GM12873 (cell line): ENCODE measurements at regions not wholly inside any gene's neighbourhood (a gene's known extent, or its start where the extent isn't known, plus 50 kb on each side); places are given as distances from the start of the nearest gene placed in this dataset.

Source experiments
- CTCF ChIP-seq: IDR thresholded peaks from 2 replicates; pipeline ENCODE4 v1.5.1; 2012; ENCODE audit warnings: low read depth, mild to moderate bottlenecking, moderate library complexity, low read length, control low read depth; ENCODE audit not compliant: insufficient read depth; ENCODE audit errors: missing control alignments

- TF ChIP-seq CTCF: no peak
These were observed 128.4 kb upstream of the IGF1R start for GRCh38 chr15:98519767-98520550.

GRCh38 chr15:98522127-98522526 lies 126.2 kb upstream of the IGF1R start:
- no peak for TF ChIP-seq CTCF

- no peak for TF ChIP-seq CTCF
These were observed 124.3 kb upstream of the IGF1R start for GRCh38 chr15:98523912-98524662.

- no peak for TF ChIP-seq CTCF
These were observed 123.3 kb upstream of the IGF1R start for GRCh38 chr15:98524838-98525660.

- no peak for TF ChIP-seq CTCF
These were observed 122.7 kb upstream of the IGF1R start for GRCh38 chr15:98525661-98526001.

- no peak for TF ChIP-seq CTCF
These were observed 122.2 kb upstream of the IGF1R start for GRCh38 chr15:98526094-98526493.
